ENCODE measurements at regions not wholly inside any gene's neighbourhood (a gene's known extent, or its start where the extent isn't known, plus 50 kb on each side); places are given as distances from the start of the nearest gene placed in this dataset.
A peak's percentile ranks its signal among the peaks of the same experiment; 100 is the strongest.

- ATAC-seq, result no peak
- CTCF ChIA-PET, result no interaction called here
- Histone ChIP-seq H3K36me3 (ENCODE audit: control insufficient read depth, insufficient read depth, low read length) (no peaks in the 10 kb centered on the region), H3K27ac (ENCODE audit: low read length) (no peak overlapping the region), H3K4me1 (ENCODE audit: control insufficient read depth, insufficient read depth, low read length) (no peaks in the 10 kb centered on the region; the same call in 1 of the 2 replicates), H3K27me3 (ENCODE audit: control insufficient read depth, insufficient read depth, low read length) (no peaks in the 10 kb centered on the region; the same call in 1 of the 2 replicates), H3K4me3 (ENCODE audit: low read depth in 2 of 2, low read length in 2 of 2) (no peak overlapping the region), H3K9me3 (ENCODE audit: control insufficient read depth, insufficient read depth, low read depth, low read length) (no peaks in the 10 kb centered on the region)
- intact Hi-C loops (cut with micrococcal nuclease; ENCODE audit: unreplicated experiment) (no loop called here), in situ Hi-C loops (cut with HindIII; ENCODE audit: low pct_unique_long_range_greater_than_20kb, low sequenced_read_pairs) (no loop called here)
- BruUV-seq (replicated peaks), result no TSS peak
- POLR2A ChIA-PET, result no interaction called here
- TF ChIP-seq SIN3A (IDR thresholded peaks at IDR 0.05; ENCODE audit: borderline replicate concordance, insufficient read depth, low read depth, low read length), result no peak
- TF ChIP-seq TCF7L2 (IDR thresholded peaks at IDR 0.05; ENCODE audit: low read depth, low read length), result no peak
- TF ChIP-seq CTCF (IDR thresholded peaks at IDR 0.05), result no peak
- no peak for TF ChIP-seq POLR2AphosphoS5 (IDR thresholded peaks at IDR 0.05; ENCODE audit: low read depth, low read length)
- no peak for TF ChIP-seq REST (IDR thresholded peaks at IDR 0.05; ENCODE audit: insufficient read depth in 1 of 2, low read depth in 2 of 2, low read length in 1 of 2)
- no peak for DNase-seq (ENCODE audit: low read depth, low spot score)
These were observed 276.9 kb downstream of the TLE3 start for GRCh38 chr15:69820819-69821218.

- TF ChIP-seq CTCF (IDR thresholded peaks at IDR 0.05), result no peak
- TF ChIP-seq REST (IDR thresholded peaks at IDR 0.05; ENCODE audit: insufficient read depth in 1 of 2, low read depth in 2 of 2, low read length in 1 of 2), result no peak
- TF ChIP-seq TCF7L2 (IDR thresholded peaks at IDR 0.05; ENCODE audit: low read depth, low read length), result no peak
- no peak for TF ChIP-seq SIN3A (IDR thresholded peaks at IDR 0.05; ENCODE audit: borderline replicate concordance, insufficient read depth, low read depth, low read length)
- no peak for TF ChIP-seq POLR2AphosphoS5 (IDR thresholded peaks at IDR 0.05; ENCODE audit: low read depth, low read length)
- Histone ChIP-seq H3K4me1 (ENCODE audit: control insufficient read depth, insufficient read depth, low read length) (peaks cover 8% of the 10 kb centered on the region), H3K27me3 (ENCODE audit: control insufficient read depth, insufficient read depth, low read length) (no peaks in the 10 kb centered on the region; the same call in 1 of the 2 replicates), H3K36me3 (ENCODE audit: control insufficient read depth, insufficient read depth, low read length) (no peaks in the 10 kb centered on the region), H3K4me3 (ENCODE audit: low read depth in 2 of 2, low read length in 2 of 2) (no peak overlapping the region), H3K9me3 (ENCODE audit: control insufficient read depth, insufficient read depth, low read depth, low read length) (no peaks in the 10 kb centered on the region), H3K27ac (ENCODE audit: low read length) (no peak overlapping the region)
- DNase-seq (ENCODE audit: low read depth, low spot score) (no peak), ATAC-seq (0 out of 2 replicates have a peak, but pooled peaks have one; percentile 49)
- ChIA-PET CTCF (no interaction called here), POLR2A (no interaction called here)
- intact Hi-C loops (cut with micrococcal nuclease; ENCODE audit: unreplicated experiment), result no loop called here
- BruUV-seq (replicated peaks), result no TSS peak
- in situ Hi-C loops (cut with HindIII; ENCODE audit: low pct_unique_long_range_greater_than_20kb, low sequenced_read_pairs), result no loop called here
These were observed 274.4 kb downstream of the TLE3 start for GRCh38 chr15:69823223-69823907.
